Neuronal stem cell (in vitro differentiated cells): ENCODE measurements at regions not wholly inside any gene's neighbourhood (a gene's known extent, or its start where the extent isn't known, plus 50 kb on each side); places are given as distances from the start of the nearest gene placed in this dataset.

ENCODE experiments used
- DNase-seq: peaks from one replicate; pipeline ENCODE4 v3.0.0-alpha.2; 2013; ENCODE audit warnings: low spot score
- H2AFZ ChIP-seq: one replicate; pipeline ENCODE4 v1.6.1; 2013; ENCODE audit warnings: mild to moderate bottlenecking, low read length, inconsistent platforms
- H2AK5ac ChIP-seq: 2 replicates; pipeline ENCODE4 v1.6.1; 2013; ENCODE audit warnings: low read depth, mild to moderate bottlenecking, inconsistent platforms, low read length, moderate library complexity, mixed read lengths
- H2BK120ac ChIP-seq: 2 replicates; pipeline ENCODE4 v1.6.1; 2013; ENCODE audit warnings: low read depth, mild to moderate bottlenecking, inconsistent platforms, low read length, moderate library complexity, mixed read lengths
- H2BK12ac ChIP-seq: one replicate; pipeline ENCODE4 v1.6.1; 2013; ENCODE audit warnings: low read length, inconsistent platforms
- H2BK15ac ChIP-seq: 2 replicates; pipeline ENCODE4 v1.6.1; 2013; ENCODE audit warnings: mild to moderate bottlenecking, low read length, inconsistent platforms, mixed read lengths
- H2BK5ac ChIP-seq: one replicate; pipeline ENCODE4 v1.6.1; 2013; ENCODE audit warnings: inconsistent platforms, mild to moderate bottlenecking, low read length, moderate library complexity
- H3K14ac ChIP-seq: one replicate; pipeline ENCODE4 v1.6.1; 2013; ENCODE audit warnings: low read length, inconsistent platforms
- H3K18ac ChIP-seq: 2 replicates; pipeline ENCODE4 v1.6.1; 2013; ENCODE audit warnings: low read length, inconsistent platforms
- H3K23ac ChIP-seq: 2 replicates; pipeline ENCODE4 v1.6.1; 2013; ENCODE audit warnings: low read depth, mild to moderate bottlenecking, mixed read lengths, low read length, inconsistent platforms; ENCODE audit not compliant: poor library complexity
- H3K27ac ChIP-seq: replicated peaks from 3 replicates; pipeline ENCODE4 v1.5.1; 2013; ENCODE audit warnings: low read length, inconsistent platforms
- H3K27me3 ChIP-seq, 3 experiments: 2 replicates each; pipeline ENCODE4 v1.6.1; 2013; ENCODE audit warnings: low read length in 3 of 3, mild to moderate bottlenecking in 2 of 3, inconsistent platforms in 1 of 3, low read depth in 1 of 3, mixed read lengths in 1 of 3, moderate library complexity in 1 of 3; ENCODE audit not compliant: control insufficient read depth in 3 of 3, insufficient read depth in 3 of 3
- H3K36me3 ChIP-seq, 2 donors: replicated peaks in 1 of 2; 2 replicates each; pipeline ENCODE4 v1.6.1; 2013; ENCODE audit warnings: low read length in 2 of 2; ENCODE audit not compliant: control insufficient read depth in 2 of 2, insufficient read depth in 2 of 2
- H3K4ac ChIP-seq: 2 replicates; pipeline ENCODE4 v1.6.1; 2013; ENCODE audit warnings: inconsistent platforms, mild to moderate bottlenecking, low read length, moderate library complexity
- H3K4me1 ChIP-seq, 2 donors: 1 replicate in 1 of 2; 2 replicates in 1 of 2; pipeline ENCODE4 v1.6.1; 2013; ENCODE audit warnings: low read length in 2 of 2, low read depth in 1 of 2; ENCODE audit not compliant: control insufficient read depth in 2 of 2, insufficient read depth in 1 of 2
- H3K4me2 ChIP-seq: one replicate; pipeline ENCODE4 v1.6.1; 2013; ENCODE audit warnings: mild to moderate bottlenecking, low read length, inconsistent platforms; ENCODE audit not compliant: insufficient read depth, poor library complexity, severe bottlenecking
- H3K4me3 ChIP-seq, 2 donors: 2 replicates each; pipeline ENCODE4 v1.5.1; 2013; ENCODE audit warnings: low read length in 2 of 2, mild to moderate bottlenecking in 2 of 2, inconsistent platforms in 1 of 2, moderate library complexity in 1 of 2
- H3K79me1 ChIP-seq: one replicate; pipeline ENCODE4 v1.6.1; 2013; ENCODE audit warnings: low read depth, mild to moderate bottlenecking, inconsistent platforms, low read length, moderate library complexity
- H3K9ac ChIP-seq: one replicate; pipeline ENCODE4 v1.6.1; 2013; ENCODE audit warnings: mild to moderate bottlenecking, low read depth, low read length, inconsistent platforms; ENCODE audit not compliant: poor library complexity
- H3K9me3 ChIP-seq, 2 donors: replicated peaks in 1 of 2; 2 replicates each; pipeline versions ENCODE3 to v1.6.1; 2013; ENCODE audit warnings: low read length in 2 of 2, mild to moderate bottlenecking in 2 of 2, inconsistent platforms in 1 of 2, low read depth in 1 of 2, mixed read lengths in 1 of 2, moderate library complexity in 1 of 2; ENCODE audit not compliant: control insufficient read depth in 2 of 2, insufficient read depth in 1 of 2
- H4K8ac ChIP-seq: one replicate; pipeline ENCODE4 v1.6.1; 2013; ENCODE audit warnings: low read depth, mild to moderate bottlenecking, inconsistent platforms, low read length, moderate library complexity
- H4K91ac ChIP-seq: one replicate; pipeline ENCODE4 v1.6.1; 2013; ENCODE audit warnings: low read length, low read depth, mild to moderate bottlenecking, inconsistent platforms; ENCODE audit not compliant: poor library complexity
- WGBS, 2 donors: extraction: QIAGEN DNeasy Blood & Tissue Kit; methylation state at CpG; one replicate each; pipeline ENCODE4 v1.1.7; 2013; ENCODE audit warnings: missing lambda C conversion rate in 2 of 2, mixed read lengths in 1 of 2; ENCODE audit not compliant: insufficient read length in 2 of 2, insufficient replicate concordance in 1 of 2; ENCODE audit errors: extremely low coverage in 2 of 2; 5-methylcytosine and 5-hydroxymethylcytosine counted together

DNA sequence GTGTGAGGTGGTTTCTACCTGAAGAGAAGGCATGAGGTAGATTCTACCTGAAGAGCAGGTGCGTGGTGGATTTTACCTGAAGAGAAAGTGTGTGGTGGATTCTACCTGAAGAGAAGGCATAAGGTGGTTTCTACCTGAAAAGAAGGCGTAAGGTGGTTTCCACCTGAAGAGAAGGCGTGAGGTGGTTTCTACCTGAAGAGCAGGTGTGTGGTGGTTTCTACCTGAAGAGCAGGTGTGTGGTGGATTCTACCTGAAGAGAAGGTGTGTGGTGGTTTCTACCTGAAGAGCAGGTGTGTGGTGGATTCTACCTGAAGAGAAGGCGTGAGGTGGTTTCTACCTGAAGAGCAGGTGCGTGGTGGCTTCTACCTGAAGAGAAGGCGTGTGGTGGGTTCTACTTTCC lies 192.8 kb downstream of the MED10 start:
- DNase-seq = no peak

DNA sequence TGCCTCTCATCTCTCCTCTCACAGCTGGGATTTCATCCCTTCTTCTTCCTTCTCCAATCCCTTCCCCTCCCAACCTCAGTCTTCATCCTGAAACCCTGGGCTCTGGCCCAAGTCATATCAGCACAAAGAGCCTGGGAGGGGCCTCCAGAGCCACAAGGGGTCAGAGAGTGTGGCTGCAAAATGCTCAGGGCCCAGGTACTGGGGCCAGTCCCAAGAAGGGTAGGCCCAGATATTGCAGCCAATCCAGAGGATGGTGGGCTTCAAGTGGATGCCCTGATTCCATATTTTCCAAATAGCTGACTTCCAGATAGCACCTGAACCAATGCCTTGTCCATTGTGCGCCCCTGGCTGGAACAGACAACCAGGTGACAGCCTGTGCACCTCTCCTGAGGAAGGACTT lies 193.9 kb downstream of the MED10 start:
- H3K18ac ChIP-seq = no peak overlapping the region
- H4K8ac ChIP-seq = no peak overlapping the region
- H2BK5ac ChIP-seq = no peak overlapping the region
- no peak overlapping the region for H3K4me3 ChIP-seq
- no peak overlapping the region for H4K91ac ChIP-seq
- H2BK12ac ChIP-seq = no peak overlapping the region
- no peak overlapping the region for H2AK5ac ChIP-seq
- H3K4ac ChIP-seq = no peak overlapping the region
- H3K27me3 ChIP-seq = no peaks in the 10 kb centered on the region
- H3K4me2 ChIP-seq = no peak overlapping the region
- H3K9me3 ChIP-seq = peaks cover 0 to 2% of the 10 kb centered on the region in 2 donors
- no peak overlapping the region for H3K14ac ChIP-seq
- no peak overlapping the region for H3K23ac ChIP-seq
- no peak overlapping the region for H3K27ac ChIP-seq
- DNase-seq = no peak
- no peaks in the 10 kb centered on the region for H3K36me3 ChIP-seq
- H2BK15ac ChIP-seq = peak overlapping the region; percentile 23
- H3K9ac ChIP-seq = no peak overlapping the region
- no peaks in the 10 kb centered on the region for H3K79me1 ChIP-seq
- WGBS, 2 donors = no CpG with 5 or more reads among the region's 1 CpG
- no peak overlapping the region for H2AFZ ChIP-seq
- H3K4me1 ChIP-seq = peaks cover 2 to 6% of the 10 kb centered on the region in 2 donors
- no peak overlapping the region for H2BK120ac ChIP-seq

More for the DNA sequence above, 192.8 kb downstream of the MED10 start:
- no peak overlapping the region for H3K9ac ChIP-seq
- peaks cover 2 to 6% of the 10 kb centered on the region in 2 donors for H3K4me1 ChIP-seq
- H2AK5ac ChIP-seq = no peak overlapping the region
- no peak overlapping the region for H3K14ac ChIP-seq
- no peak overlapping the region for H3K18ac ChIP-seq
- H3K36me3 ChIP-seq = no peaks in the 10 kb centered on the region
- H3K4me3 ChIP-seq = no peak overlapping the region
- no peaks in the 10 kb centered on the region for H3K9me3 ChIP-seq
- no peak overlapping the region for H4K91ac ChIP-seq
- no peak overlapping the region for H4K8ac ChIP-seq
- no peak overlapping the region for H3K23ac ChIP-seq
- H3K79me1 ChIP-seq = no peaks in the 10 kb centered on the region
- H3K4ac ChIP-seq = no peak overlapping the region
- H3K4me2 ChIP-seq = no peak overlapping the region
- H2BK15ac ChIP-seq = no peak overlapping the region
- WGBS, 2 donors = no CpG with 5 or more reads among the region's 6 CpGs
- H2BK5ac ChIP-seq = no peak overlapping the region
- H3K27me3 ChIP-seq = no peaks in the 10 kb centered on the region
- H2BK12ac ChIP-seq = no peak overlapping the region
- no peak overlapping the region for H2AFZ ChIP-seq
- no peak overlapping the region for H2BK120ac ChIP-seq
- H3K27ac ChIP-seq = no peak overlapping the region

DNA sequence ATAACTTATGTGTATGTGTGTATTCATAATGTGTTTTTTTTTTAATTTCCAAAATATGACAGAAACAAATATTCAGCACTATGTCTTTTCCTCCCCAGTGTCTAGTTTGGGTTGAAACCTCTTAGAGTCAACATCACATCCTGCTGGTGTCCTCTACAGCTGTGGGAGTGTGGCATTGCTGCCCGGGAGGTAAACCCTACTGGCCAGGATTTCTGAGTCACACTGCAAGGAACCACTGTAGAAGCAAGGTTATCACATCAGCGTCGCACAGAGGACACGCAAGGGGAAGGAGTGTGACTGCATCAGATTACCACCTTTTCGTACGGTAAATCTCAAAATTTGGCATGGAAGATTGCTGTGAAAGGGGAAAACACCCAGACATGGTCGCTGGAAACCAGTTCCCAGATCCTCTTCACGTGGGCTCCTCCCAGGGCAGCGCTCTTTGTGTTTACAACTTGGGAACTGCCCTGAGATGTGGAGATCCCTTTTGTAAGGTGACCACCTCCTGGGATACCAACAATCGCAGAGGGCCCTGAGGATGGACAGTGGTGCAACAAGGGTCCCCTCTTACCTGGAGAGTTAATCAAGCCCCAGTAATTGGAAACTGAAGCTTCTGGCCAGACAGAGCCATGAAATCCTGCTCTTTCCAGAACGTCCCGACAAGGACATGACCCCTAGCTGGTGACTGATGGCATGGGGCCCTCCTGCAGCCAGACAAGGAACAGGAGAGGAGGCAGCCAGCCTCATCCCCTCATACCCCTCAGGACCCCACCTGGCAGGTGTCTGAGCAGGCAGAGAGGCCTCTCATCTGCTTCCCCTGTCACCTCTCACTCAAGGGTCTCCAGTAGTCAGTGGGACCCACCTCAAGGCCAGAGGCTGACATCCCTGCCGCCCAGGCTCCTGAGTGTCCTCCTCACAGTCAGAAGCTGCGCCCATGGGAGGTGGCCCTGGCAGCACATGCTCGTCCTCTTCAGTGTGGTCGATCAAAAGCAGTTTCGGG lies 194.7 kb downstream of the MED10 start:
- H3K4me3 ChIP-seq = no peak overlapping the region
- no peak for DNase-seq
- no peaks in the 10 kb centered on the region for H3K79me1 ChIP-seq
- H3K4me2 ChIP-seq = no peak overlapping the region
- whole genome bisulfite sequencing, 2 donors = no CpG with 5 or more reads among the region's 17 CpGs
- H3K18ac ChIP-seq = no peak overlapping the region
- no peak overlapping the region for H2BK5ac ChIP-seq
- peaks cover 2 to 6% of the 10 kb centered on the region in 2 donors for H3K4me1 ChIP-seq
- H2AFZ ChIP-seq = no peak overlapping the region
- no peak overlapping the region for H3K23ac ChIP-seq
- H3K4ac ChIP-seq = no peak overlapping the region
- no peak overlapping the region for H2BK120ac ChIP-seq
- H2AK5ac ChIP-seq = no peak overlapping the region
- H2BK12ac ChIP-seq = no peak overlapping the region
- H3K27ac ChIP-seq = no peak overlapping the region
- H3K9me3 ChIP-seq = peaks cover 0 to 2% of the 10 kb centered on the region in 2 donors
- H3K9ac ChIP-seq = no peak overlapping the region
- H3K14ac ChIP-seq = no peak overlapping the region
- H4K91ac ChIP-seq = no peak overlapping the region
- no peak overlapping the region for H4K8ac ChIP-seq
- H3K36me3 ChIP-seq = no peaks in the 10 kb centered on the region
- no peaks in the 10 kb centered on the region for H3K27me3 ChIP-seq
- H2BK15ac ChIP-seq = no peak overlapping the region

DNA sequence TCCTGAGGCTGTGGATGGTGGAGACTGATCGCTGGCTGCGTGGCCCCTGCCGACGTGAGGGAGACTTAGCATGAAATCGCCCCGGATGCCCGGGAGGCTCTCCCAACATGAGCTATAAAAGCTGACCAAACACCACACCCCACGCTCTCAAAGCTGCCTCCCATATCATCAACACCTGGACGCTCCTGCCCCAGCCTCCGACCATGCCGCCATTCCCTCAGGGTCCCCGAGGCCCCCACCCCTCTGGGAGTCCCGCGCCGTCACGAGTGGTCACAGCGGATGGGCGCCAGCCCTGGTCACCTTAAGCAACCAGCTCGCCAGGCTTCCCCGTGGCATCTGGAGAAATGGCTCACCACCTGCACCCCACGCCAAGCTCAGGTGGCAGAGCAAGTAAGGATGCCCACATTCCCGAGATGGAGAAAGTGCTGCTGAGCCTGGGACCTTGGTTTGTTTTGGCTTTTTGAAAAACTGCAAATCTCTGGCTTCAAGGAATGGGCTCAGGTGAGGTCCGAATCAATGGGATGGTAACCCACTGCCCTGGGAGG lies 196.0 kb downstream of the MED10 start:
- Histone ChIP-seq H2BK12ac (peak overlapping the region; percentile 24), H3K79me1 (no peaks in the 10 kb centered on the region), H4K8ac (no peak overlapping the region), H3K4ac (no peak overlapping the region), H3K14ac (no peak overlapping the region), H3K36me3 (no peaks in the 10 kb centered on the region), H3K4me3 (no peak overlapping the region), H2BK5ac (no peak overlapping the region), H2AK5ac (peak overlapping the region; percentile 6), H2BK15ac (no peak overlapping the region), H2AFZ (no peak overlapping the region), H3K23ac (peak overlapping the region; percentile 19), H3K9ac (peak overlapping the region; percentile 5), H3K18ac (peak overlapping the region; percentile 55), H3K27me3 (no peaks in the 10 kb centered on the region), H3K4me2 (no peak overlapping the region), H3K4me1 (peaks cover 0 to 3% of the 10 kb centered on the region in 2 donors), H3K27ac (no peak overlapping the region), H4K91ac (no peak overlapping the region), H2BK120ac (no peak overlapping the region), H3K9me3 (peaks cover 0 to 2% of the 10 kb centered on the region in 2 donors)
- DNase-seq = no peak
- no CpG with 5 or more reads among the region's 23 CpGs for WGBS, 2 donors
